CD8-positive, alpha-beta memory T cell (primary cell): ENCODE measurements at regions not wholly inside any gene's neighbourhood (a gene's known extent, or its start where the extent isn't known, plus 50 kb on each side); places are given as distances from the start of the nearest gene placed in this dataset.

Source experiments
- CTCF ChIA-PET: fragments of 350-600 bp; sonication (Branson Sonifier 250); formaldehyde crosslinking; loops from one replicate; lab custom pipeline; 2021; ENCODE audit warnings: antibody characterized with exemption; lab: Charles Lee
- POLR2A ChIA-PET: fragments of 350-600 bp; sonication (Branson Sonifier 250); formaldehyde crosslinking; loops from one replicate; lab custom pipeline; 2021; ENCODE audit warnings: antibody characterized with exemption; lab: Charles Lee
- DNase-seq, 5 donors: peaks; one replicate each; pipeline versions ENCODE4 v3.0.0 to v3.0.0-alpha.2; 2020 to 2022; ENCODE audit warnings: mixed read lengths in 1 of 5
- H3K27ac ChIP-seq: one replicate; pipeline ENCODE4 v1.7.0; 2013; ENCODE audit warnings: low read depth, mild to moderate bottlenecking, low read length, moderate library complexity
- H3K27me3 ChIP-seq: 2 replicates; pipeline ENCODE4 v1.7.0; 2013; ENCODE audit warnings: low read length, mild to moderate bottlenecking; ENCODE audit not compliant: insufficient read depth, poor library complexity, severe bottlenecking
- H3K36me3 ChIP-seq: 2 replicates; pipeline ENCODE4 v1.7.0; 2013; ENCODE audit warnings: mild to moderate bottlenecking, low read length, moderate library complexity; ENCODE audit not compliant: insufficient read depth
- H3K4me1 ChIP-seq: 2 replicates; pipeline ENCODE4 v1.7.0; 2013; ENCODE audit warnings: mild to moderate bottlenecking, low read length, moderate library complexity; ENCODE audit not compliant: insufficient read depth
- H3K4me3 ChIP-seq: 2 replicates; pipeline ENCODE4 v1.7.0; 2013; ENCODE audit warnings: mild to moderate bottlenecking, low read length
- H3K9me3 ChIP-seq: 2 replicates; pipeline ENCODE4 v1.7.0; 2013; ENCODE audit warnings: mild to moderate bottlenecking, low read length
- H3K27ac Mint-ChIP-seq, 8 donors: one replicate each; pipeline ENCODE4 v1.8.0; 2020 to 2021; ENCODE audit warnings: mixed read lengths in 8 of 8, mild to moderate bottlenecking in 6 of 8, inconsistent platforms in 3 of 8, moderate library complexity in 3 of 8
- H3K27me3 Mint-ChIP-seq, 2 donors: one replicate each; pipeline ENCODE4 v1.8.0; 2020 to 2021; ENCODE audit warnings: mixed read lengths in 2 of 2, mild to moderate bottlenecking in 1 of 2, moderate library complexity in 1 of 2
- H3K36me3 Mint-ChIP-seq, 3 donors: one replicate each; pipeline ENCODE4 v1.8.0; 2020 to 2021; ENCODE audit warnings: mixed read lengths in 3 of 3, inconsistent platforms in 1 of 3, mild to moderate bottlenecking in 1 of 3
- H3K4me1 Mint-ChIP-seq, 3 donors: one replicate each; pipeline ENCODE4 v1.8.0; 2020 to 2021; ENCODE audit warnings: mixed read lengths in 3 of 3, inconsistent platforms in 1 of 3, mild to moderate bottlenecking in 1 of 3
- H3K4me3 Mint-ChIP-seq, 7 donors: one replicate each; pipeline ENCODE4 v1.8.0; 2020 to 2021; ENCODE audit warnings: mixed read lengths in 7 of 7, mild to moderate bottlenecking in 6 of 7, moderate library complexity in 4 of 7, inconsistent platforms in 2 of 7
- H3K9me3 Mint-ChIP-seq, 5 donors: one replicate each; pipeline ENCODE4 v1.8.0; 2020 to 2022; ENCODE audit warnings: mixed read lengths in 5 of 5, mild to moderate bottlenecking in 3 of 5, moderate library complexity in 2 of 5, inconsistent platforms in 1 of 5

DNA sequence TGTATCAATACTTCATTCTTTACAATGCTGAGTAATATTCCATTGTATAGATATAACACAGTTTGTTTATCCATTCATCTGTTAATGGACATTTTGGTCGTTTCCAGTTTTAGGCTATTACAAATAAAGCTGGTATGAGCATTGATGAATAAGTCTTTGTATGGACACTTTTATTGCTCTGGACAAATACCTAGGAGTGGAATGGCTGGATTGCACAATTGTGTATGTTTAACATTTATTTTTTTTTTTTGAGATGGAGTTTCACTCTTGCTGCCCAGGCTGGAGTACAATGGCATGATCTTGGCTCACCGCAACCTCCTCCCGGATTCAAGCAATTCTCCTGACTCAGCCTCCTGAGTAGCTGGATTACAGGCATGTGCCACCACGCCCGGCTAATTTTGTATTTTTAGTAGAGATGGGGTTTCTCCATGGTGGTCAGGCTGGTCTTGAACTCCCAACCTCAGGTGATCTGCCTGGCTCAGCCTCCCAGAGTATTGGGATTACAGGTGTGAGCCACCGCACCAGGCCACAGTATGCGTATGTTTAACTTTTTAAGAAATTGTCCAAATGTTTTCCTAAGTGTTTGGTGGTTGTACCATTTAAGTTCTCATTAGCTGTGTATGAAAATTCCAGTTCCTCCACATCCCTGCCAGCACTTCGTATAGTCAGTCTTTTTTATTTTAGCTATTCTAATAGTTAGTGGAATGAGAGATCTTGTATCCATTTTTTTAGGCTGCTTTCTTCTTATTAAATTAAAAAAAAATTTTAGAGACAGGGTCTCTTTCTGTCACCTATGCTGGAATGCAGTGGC is 194.9 kb upstream of the HAAO start:
- H3K27me3 ChIP-seq = no peaks in the 10 kb centered on the region
- Mint-ChIP-seq H3K27ac (no peak overlapping the region), H3K9me3 (no peaks in the 10 kb centered on the region), H3K36me3 (no peaks in the 10 kb centered on the region), H3K4me1 (no peaks in the 10 kb centered on the region), H3K4me3 (no peak overlapping the region), H3K27me3 (peaks cover 6 to 10% of the 10 kb centered on the region in 2 donors)
- no peak overlapping the region for H3K27ac ChIP-seq
- CTCF ChIA-PET = no interaction called here
- H3K4me1 ChIP-seq = no peaks in the 10 kb centered on the region
- DNase-seq = no peak
- H3K36me3 ChIP-seq = no peaks in the 10 kb centered on the region
- no peak overlapping the region for H3K4me3 ChIP-seq
- H3K9me3 ChIP-seq = no peaks in the 10 kb centered on the region
- POLR2A ChIA-PET = no interaction called here

DNA sequence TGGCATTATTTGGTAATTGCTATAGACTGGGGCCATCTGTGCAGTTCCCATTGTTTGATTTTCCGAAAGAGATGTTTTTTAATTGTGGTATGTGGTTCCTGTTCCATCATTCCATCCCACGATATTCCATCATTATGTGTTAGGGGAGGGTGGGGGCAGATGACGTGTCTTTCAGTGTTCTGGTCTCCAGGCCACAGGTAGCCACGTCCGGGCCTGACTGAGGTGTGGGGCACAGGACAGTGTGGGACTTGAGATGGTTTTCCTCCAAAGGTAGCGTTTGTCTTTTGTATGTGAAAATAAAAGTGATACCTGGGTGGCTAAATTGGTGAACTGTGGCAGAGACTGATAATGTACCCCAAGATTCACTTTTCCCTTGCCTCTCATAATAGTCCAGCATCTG is 192.2 kb upstream of the HAAO start:
- CTCF ChIA-PET = no interaction called here
- no peaks in the 10 kb centered on the region for H3K36me3 Mint-ChIP-seq
- H3K36me3 ChIP-seq = no peaks in the 10 kb centered on the region

DNA sequence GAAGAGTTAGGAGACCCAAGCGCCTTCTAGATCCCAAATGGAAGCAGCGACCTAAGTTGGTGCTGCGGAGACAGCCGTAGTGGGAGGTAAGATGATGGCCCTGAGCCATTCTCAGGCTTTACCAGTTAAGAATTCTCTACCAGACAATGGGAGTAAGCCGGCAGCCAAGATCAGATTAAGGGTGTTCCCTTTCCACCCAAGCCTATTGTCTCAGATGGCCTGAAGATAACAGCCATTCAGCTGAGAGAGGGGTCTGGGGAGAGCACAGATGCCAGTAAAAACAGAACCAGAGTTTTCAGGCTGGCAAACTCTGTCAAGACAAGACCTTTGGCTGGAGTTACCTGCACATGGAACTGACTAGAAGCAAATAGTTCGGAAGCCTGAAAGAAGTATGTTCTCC is 191.7 kb upstream of the HAAO start:
- ChIA-PET POLR2A (no interaction called here), CTCF (no interaction called here)
- Histone ChIP-seq H3K27ac (no peak overlapping the region), H3K27me3 (no peaks in the 10 kb centered on the region), H3K4me3 (no peak overlapping the region), H3K36me3 (no peaks in the 10 kb centered on the region), H3K9me3 (no peaks in the 10 kb centered on the region), H3K4me1 (no peaks in the 10 kb centered on the region)
- Mint-ChIP-seq H3K27me3 (peaks cover 2 to 3% of the 10 kb centered on the region in 2 donors), H3K9me3 (no peaks in the 10 kb centered on the region), H3K36me3 (no peaks in the 10 kb centered on the region), H3K27ac (no peak overlapping the region), H3K4me1 (no peaks in the 10 kb centered on the region), H3K4me3 (no peak overlapping the region)
- no peak for DNase-seq

More for the DNA sequence above, 192.2 kb upstream of the HAAO start:
- no peaks in the 10 kb centered on the region for H3K4me1 ChIP-seq
- Mint-ChIP-seq H3K4me1 (no peaks in the 10 kb centered on the region), H3K9me3 (no peaks in the 10 kb centered on the region), H3K27me3 (peaks cover 3 to 6% of the 10 kb centered on the region in 2 donors), H3K4me3 (no peak overlapping the region), H3K27ac (no peak overlapping the region)
- POLR2A ChIA-PET = no interaction called here
- no peaks in the 10 kb centered on the region for H3K27me3 ChIP-seq
- H3K27ac ChIP-seq = no peak overlapping the region
- no peaks in the 10 kb centered on the region for H3K9me3 ChIP-seq
- H3K4me3 ChIP-seq = no peak overlapping the region
- DNase-seq = no peak

DNA sequence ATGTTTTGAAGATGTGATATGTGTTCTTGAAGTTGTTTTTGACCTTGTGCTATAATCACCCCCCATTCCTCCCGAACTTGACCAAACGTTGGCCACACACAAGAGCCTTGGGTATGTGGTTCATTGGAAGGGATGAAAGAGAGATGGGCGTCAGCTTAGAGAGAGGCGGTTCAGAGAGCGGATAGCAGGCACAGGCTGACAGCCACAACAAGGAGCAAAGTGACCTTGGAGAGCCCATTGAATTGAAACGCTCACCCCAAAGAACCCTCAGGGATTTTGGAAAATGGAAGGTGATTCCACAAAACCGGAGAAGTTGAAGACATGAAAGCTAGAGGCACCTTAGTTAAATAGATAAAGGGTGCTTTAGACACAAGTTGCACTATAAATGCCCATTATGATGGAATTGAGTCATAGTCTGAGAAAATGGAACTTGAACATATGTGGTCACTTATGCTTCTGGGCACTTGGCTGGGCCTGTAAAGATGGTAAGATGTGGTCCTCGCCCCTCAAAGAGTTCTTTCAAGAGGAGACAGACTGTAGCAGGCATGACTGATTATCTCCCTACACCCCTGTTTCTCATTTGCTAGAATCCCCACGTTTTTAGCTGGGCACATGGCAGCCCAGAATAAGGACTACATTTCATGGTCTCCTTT is 188.5 kb upstream of the HAAO start:
- no peak for DNase-seq
- Histone ChIP-seq H3K4me3 (no peak overlapping the region), H3K4me1 (no peaks in the 10 kb centered on the region), H3K27ac (no peak overlapping the region), H3K36me3 (no peaks in the 10 kb centered on the region), H3K9me3 (no peaks in the 10 kb centered on the region), H3K27me3 (no peaks in the 10 kb centered on the region)
- H3K27ac Mint-ChIP-seq = peak overlapping the region in 1 of 8 donors; percentile 15
- CTCF ChIA-PET = no interaction called here
- H3K4me1 Mint-ChIP-seq = peaks cover 0 to 9% (median 3%) of the 10 kb centered on the region in 3 donors
- H3K36me3 Mint-ChIP-seq = no peaks in the 10 kb centered on the region
- POLR2A ChIA-PET = no interaction called here
- peaks cover 0 to 3% of the 10 kb centered on the region in 2 donors for H3K27me3 Mint-ChIP-seq
- H3K4me3 Mint-ChIP-seq = no peak overlapping the region
- no peaks in the 10 kb centered on the region for H3K9me3 Mint-ChIP-seq

- no peak for DNase-seq
- no peaks in the 10 kb centered on the region for H3K36me3 ChIP-seq
- H3K4me1 Mint-ChIP-seq = peaks cover 0 to 9% (median 3%) of the 10 kb centered on the region in 3 donors
- H3K4me3 Mint-ChIP-seq = no peak overlapping the region
- H3K9me3 Mint-ChIP-seq = no peaks in the 10 kb centered on the region
- H3K36me3 Mint-ChIP-seq = no peaks in the 10 kb centered on the region
- no peaks in the 10 kb centered on the region for H3K4me1 ChIP-seq
- peak overlapping the region in 1 of 8 donors; percentile 15 for H3K27ac Mint-ChIP-seq
- ChIA-PET POLR2A (no interaction called here), CTCF (no interaction called here)
- H3K27ac ChIP-seq = no peak overlapping the region
- H3K27me3 Mint-ChIP-seq = no peaks in the 10 kb centered on the region
- H3K4me3 ChIP-seq = no peak overlapping the region
- H3K27me3 ChIP-seq = no peaks in the 10 kb centered on the region
- H3K9me3 ChIP-seq = no peaks in the 10 kb centered on the region
Observed at GRCh38 chr2:42979870-42980763, 187.7 kb upstream of the HAAO start.

GRCh38 chr2:42979416-42979869 is 187.1 kb upstream of the HAAO start:
- Mint-ChIP-seq H3K4me3 (no peak overlapping the region), H3K27ac (no peak overlapping the region), H3K27me3 (no peaks in the 10 kb centered on the region), H3K36me3 (no peaks in the 10 kb centered on the region), H3K4me1 (peaks cover 0 to 9% (median 3%) of the 10 kb centered on the region in 3 donors), H3K9me3 (no peaks in the 10 kb centered on the region)
- ChIA-PET CTCF (no interaction called here), POLR2A (no interaction called here)
- DNase-seq = no peak
- no peaks in the 10 kb centered on the region for H3K27me3 ChIP-seq
- H3K9me3 ChIP-seq = no peaks in the 10 kb centered on the region
- H3K4me1 ChIP-seq = no peaks in the 10 kb centered on the region
- no peak overlapping the region for H3K4me3 ChIP-seq
- no peaks in the 10 kb centered on the region for H3K36me3 ChIP-seq
- no peak overlapping the region for H3K27ac ChIP-seq

DNA sequence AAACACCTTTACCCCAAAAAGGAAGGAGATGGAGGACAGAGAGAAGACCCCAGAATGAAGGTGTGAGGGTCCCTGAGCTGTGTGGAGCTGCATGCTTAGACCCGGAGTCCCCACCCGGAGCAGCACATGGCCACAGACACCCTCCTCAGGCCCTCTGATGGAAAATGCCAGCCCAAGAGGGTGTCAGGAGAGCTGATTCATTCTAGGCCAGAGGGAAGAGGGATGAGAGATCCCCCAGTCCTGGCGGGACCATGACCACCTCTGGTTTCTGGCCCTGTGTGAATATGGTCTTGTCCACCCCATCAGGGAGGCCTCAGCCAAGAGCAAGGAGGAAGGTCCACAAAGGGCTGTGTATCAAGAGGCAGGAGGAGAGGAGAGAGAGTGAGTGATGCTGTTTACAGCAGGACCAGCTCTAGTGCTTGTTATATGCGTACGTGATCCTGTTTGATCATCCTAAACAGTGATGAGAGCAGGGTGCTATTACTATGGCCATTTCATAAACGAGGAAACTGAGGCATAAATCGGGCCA is 186.6 kb upstream of the HAAO start:
- no peak overlapping the region for H3K4me3 Mint-ChIP-seq
- H3K27me3 ChIP-seq = no peaks in the 10 kb centered on the region
- POLR2A ChIA-PET = no interaction called here
- H3K27ac Mint-ChIP-seq = no peak overlapping the region
- no peaks in the 10 kb centered on the region for H3K36me3 Mint-ChIP-seq
- no peak overlapping the region for H3K27ac ChIP-seq
- DNase-seq = no peak
- H3K36me3 ChIP-seq = no peaks in the 10 kb centered on the region
- CTCF ChIA-PET = interaction anchor here (5.9 kb wide), 1 partner anchor 506 kb away, joined by 26 read pairs; no protein-coding TSS in a partner anchor
- no peaks in the 10 kb centered on the region for H3K4me1 ChIP-seq
- H3K9me3 Mint-ChIP-seq = no peaks in the 10 kb centered on the region
- peaks cover 0 to 9% (median 7%) of the 10 kb centered on the region in 3 donors for H3K4me1 Mint-ChIP-seq
- no peak overlapping the region for H3K4me3 ChIP-seq
- no peaks in the 10 kb centered on the region for H3K9me3 ChIP-seq
- peaks cover 0 to 2% of the 10 kb centered on the region in 2 donors for H3K27me3 Mint-ChIP-seq
